ENCODE measurements at regions not wholly inside any gene's neighbourhood (a gene's known extent, or its start where the extent isn't known, plus 50 kb on each side); places are given as distances from the start of the nearest gene placed in this dataset.
"Not testable (repeated sequence)": the region's sequence is repeated elsewhere in the genome, so short reads cannot be mapped to it uniquely, and the experiment has no call there.

DNA sequence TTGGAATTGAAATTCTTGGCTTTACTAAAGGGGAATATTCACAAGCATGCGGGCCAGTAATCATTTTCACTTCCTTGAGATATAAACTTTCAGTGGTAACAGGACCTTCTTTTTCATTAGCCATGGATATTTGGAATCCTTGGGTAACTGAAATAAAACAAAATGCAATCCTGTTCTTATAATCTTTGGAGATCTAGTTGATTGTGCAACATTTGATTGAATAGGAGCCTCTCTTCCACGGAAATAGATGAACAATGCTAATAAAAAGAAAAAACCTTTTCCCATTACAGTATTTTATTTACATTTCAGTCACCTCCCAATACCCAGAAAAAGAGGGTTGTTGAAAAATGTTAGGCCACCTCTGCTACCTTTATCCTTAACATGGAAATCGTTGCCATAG is 225.6 kb downstream of the MAP2K6 start:
- no peak for TF ChIP-seq JUND (IDR thresholded peaks at IDR 0.05; ENCODE audit: low read depth)
- DNase-seq (ENCODE audit: low read depth in 1 of 2, low spot score in 1 of 2) = no peak
- in situ Hi-C loops (cut with HindIII; ENCODE audit: low pct_unique_long_range_greater_than_20kb, low sequenced_read_pairs) = no loop called here

DNA sequence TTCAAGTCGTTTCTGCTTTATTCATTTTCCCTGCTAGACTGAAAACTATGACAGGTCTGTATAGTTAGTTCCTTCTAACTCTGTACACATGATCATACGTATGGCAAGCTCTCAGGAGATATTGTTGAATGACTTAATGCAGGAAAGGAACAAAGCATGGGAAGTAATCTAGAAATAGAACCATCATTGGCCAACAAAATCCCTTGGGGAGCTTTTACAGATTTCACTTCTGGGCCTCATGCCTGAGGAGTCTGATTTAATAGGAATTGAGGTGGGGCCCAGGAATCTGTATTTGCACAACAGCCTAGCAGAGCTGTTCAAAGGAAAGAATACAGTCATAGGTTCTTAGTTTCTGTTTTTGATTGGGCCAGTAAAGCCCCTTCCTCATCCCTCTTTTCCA is 229.2 kb downstream of the MAP2K6 start:
- in situ Hi-C loops (cut with HindIII; ENCODE audit: low pct_unique_long_range_greater_than_20kb, low sequenced_read_pairs) = no loop called here
- TF ChIP-seq JUND (IDR thresholded peaks at IDR 0.05; ENCODE audit: low read depth) = no peak
- DNase-seq (ENCODE audit: low read depth in 1 of 2, low spot score in 1 of 2) = no peak

DNA sequence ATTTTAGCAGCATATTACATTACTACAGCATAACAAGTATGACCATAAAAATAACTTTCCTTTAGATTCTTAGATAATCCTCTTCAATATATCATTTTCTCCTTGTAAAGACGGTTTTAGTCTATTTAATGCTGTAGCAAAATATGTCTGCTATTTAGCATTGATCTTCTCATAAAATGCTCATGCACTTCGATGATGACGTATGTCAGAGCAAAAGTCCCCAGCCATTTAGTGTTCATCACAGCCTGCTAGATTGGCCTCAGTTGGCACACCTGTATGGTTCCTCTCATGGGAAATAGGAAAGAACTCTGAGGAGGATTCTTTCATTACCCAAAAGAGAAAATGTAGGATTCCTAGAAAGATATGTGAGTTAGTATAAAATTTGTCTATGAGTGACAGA is 232.2 kb downstream of the MAP2K6 start:
- no peak for TF ChIP-seq JUND (IDR thresholded peaks at IDR 0.05; ENCODE audit: low read depth)
- in situ Hi-C loops (cut with HindIII; ENCODE audit: low pct_unique_long_range_greater_than_20kb, low sequenced_read_pairs) = no loop called here

DNA sequence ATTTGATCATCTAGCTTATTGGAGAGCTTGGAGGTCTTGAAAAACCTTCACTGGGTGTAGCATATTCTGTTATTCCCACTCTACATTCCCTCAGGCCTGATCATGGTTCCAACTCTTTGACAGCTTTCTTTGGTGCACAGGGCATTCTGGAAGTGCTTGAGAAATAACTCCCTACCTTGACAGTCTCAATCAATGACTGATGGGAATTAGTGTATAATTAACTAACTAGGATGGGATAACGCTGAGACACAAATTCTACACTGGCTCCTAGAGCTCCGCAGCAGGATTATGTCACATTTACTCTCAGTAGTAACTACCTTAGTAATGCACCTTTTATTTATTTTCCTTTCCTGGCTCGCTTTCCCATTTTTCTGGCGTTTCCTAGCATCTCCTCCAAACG is 236.4 kb downstream of the MAP2K6 start:
- no peak for TF ChIP-seq JUND (IDR thresholded peaks at IDR 0.05; ENCODE audit: low read depth)
- no peak for DNase-seq (ENCODE audit: low read depth in 1 of 2, low spot score in 1 of 2)
- in situ Hi-C loops (cut with HindIII; ENCODE audit: low pct_unique_long_range_greater_than_20kb, low sequenced_read_pairs) = no loop called here

More for the DNA sequence above, 232.2 kb downstream of the MAP2K6 start:
- no peak for DNase-seq (ENCODE audit: low read depth in 1 of 2, low spot score in 1 of 2)

DNA sequence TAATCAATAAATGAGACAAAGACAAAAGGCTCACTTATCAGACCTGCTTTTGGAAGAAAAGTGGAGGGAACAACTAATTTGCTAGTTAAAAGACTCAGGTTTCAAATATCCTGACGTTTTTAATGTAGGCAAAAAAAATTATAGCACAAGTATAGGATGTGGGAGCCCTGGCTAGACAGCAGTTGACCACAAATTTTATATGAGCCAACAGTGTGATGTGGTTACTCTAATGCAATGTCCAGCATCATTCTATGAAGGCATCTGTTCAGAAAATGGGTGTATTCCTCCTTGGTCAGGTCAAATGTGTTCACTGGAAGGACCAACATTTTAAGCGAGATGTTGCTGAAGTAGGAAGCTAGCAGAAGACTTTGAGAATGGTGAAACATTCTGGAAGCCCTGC is 237.4 kb downstream of the MAP2K6 start:
- in situ Hi-C loops (cut with HindIII; ENCODE audit: low pct_unique_long_range_greater_than_20kb, low sequenced_read_pairs) = no loop called here
- no peak for TF ChIP-seq JUND (IDR thresholded peaks at IDR 0.05; ENCODE audit: low read depth)
- DNase-seq (ENCODE audit: low read depth in 1 of 2, low spot score in 1 of 2) = no peak

DNA sequence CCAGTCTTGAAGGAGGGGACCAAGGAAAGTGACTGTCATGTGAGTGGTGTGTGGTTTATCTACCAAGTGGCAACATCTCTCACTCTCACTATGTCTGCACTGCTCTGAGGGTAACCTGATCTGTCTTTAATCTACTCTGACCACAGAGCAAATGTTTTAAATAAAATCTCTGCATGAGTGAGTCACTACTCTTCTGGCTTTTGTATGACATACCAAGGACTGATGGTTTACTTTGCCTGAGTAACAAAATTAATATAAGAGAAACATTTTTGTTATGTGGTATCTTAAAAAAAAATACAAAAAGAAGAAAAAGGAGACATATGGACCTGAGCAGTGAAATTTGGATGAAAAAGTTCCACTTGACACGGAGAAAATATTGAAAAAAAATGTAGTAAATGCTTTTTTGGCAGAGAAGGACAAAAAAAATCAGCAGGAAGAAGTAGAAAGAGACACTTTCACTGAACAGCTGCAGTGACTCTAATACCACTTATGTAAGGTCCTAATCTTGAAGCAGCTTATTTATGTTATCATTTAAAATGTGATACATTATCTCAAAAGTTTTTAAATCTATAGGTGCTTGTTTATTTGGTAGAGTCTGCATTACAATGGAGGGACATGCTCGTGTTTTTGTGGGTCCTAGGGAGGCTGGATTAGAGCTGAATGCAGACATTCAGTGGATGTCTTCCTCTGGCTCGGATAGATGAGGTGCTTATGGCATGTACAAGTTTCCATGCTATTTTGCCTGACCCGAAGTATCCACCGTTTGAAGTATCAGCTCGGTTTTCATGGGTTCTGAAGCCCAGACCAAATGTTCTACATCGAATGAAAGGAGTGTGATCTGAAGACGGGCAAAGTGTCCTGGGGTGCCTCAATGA is 240.7 kb downstream of the MAP2K6 start:
- in situ Hi-C loops (cut with HindIII; ENCODE audit: low pct_unique_long_range_greater_than_20kb, low sequenced_read_pairs) = no loop called here
- DNase-seq (ENCODE audit: low read depth in 1 of 2, low spot score in 1 of 2) = no peak
- TF ChIP-seq JUND (IDR thresholded peaks at IDR 0.05; ENCODE audit: low read depth) = no peak

DNA sequence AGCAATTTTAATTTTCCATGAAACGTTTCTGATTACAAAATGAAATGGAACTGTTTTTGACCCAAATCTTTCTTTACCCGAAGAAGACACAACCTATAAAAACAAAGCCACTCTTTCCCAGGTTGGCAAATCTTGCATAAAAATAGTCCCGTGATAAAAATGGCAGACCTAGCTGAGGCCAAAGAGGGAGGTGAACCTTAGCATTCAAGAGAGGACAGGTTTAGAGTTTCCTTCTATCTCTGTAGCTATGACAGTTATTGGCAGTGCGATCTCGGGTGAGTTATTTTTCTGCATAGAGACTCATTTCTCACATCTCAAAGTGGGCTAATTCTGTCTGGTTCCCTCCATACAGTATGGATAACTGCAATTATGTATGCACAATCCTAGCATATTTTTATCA is 241.4 kb downstream of the MAP2K6 start:
- DNase-seq (ENCODE audit: low read depth in 1 of 2, low spot score in 1 of 2) = no peak
- TF ChIP-seq JUND (IDR thresholded peaks at IDR 0.05; ENCODE audit: low read depth) = no peak
- in situ Hi-C loops (cut with HindIII; ENCODE audit: low pct_unique_long_range_greater_than_20kb, low sequenced_read_pairs) = no loop called here

DNA sequence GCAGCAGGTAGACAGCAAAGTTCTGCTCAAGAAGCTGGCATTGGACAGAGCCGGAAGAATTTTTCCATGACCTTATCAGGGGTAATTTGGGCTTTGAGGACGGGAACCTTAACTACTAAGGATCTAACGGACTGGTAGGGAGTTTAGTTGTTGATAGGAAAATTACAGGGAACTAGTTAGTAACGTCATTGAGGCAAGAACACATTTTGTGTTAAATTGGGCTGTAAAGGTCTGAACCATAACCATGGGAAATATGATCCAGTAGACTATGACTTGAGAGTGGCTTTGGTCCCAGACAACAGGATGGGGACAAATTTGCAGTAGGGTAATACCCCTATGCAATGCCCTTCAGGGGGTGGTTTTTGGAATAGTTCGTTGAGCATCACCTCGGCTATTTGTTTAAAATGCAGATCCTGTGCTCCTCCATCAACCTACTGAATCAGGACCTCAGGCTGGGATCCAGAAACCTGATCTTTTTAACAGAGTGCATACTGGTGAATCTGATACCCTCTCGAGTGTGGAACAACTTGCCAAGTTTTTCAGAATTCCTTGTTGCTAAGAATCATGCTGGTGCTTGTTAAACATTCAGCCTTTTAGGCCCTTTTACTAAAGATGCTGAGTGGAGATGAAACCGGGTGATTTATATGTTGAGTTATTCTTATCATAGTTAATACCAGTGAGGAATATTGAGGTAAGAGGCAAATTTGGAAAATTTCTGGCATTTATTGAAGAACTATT is 255.1 kb downstream of the MAP2K6 start:
- no peak for DNase-seq (ENCODE audit: low read depth in 1 of 2, low spot score in 1 of 2)
- in situ Hi-C loops (cut with HindIII; ENCODE audit: low pct_unique_long_range_greater_than_20kb, low sequenced_read_pairs) = no loop called here
- TF ChIP-seq JUND (IDR thresholded peaks at IDR 0.05; ENCODE audit: low read depth) = no peak

DNA sequence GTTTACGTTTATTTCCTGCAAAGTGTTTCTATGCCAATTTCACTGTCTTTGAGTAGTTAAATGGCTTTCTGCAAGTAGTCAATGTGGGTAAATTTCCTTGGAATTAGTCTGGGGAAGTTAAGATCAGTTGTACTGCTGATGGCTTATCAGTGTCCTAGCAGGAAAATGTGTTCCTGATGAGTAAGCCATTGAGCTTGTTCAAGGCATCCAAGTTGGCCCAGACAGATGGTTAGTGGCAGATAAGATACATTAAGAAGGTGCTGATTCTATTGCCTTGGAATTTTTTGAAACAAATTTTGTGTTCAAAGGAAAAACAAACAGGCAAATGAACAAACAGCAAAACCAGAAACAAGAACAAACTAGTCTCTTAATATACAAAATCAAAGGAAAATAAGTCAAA is 258.4 kb downstream of the MAP2K6 start:
- in situ Hi-C loops (cut with HindIII; ENCODE audit: low pct_unique_long_range_greater_than_20kb, low sequenced_read_pairs) = no loop called here
- no peak for TF ChIP-seq JUND (IDR thresholded peaks at IDR 0.05; ENCODE audit: low read depth)
- DNase-seq (ENCODE audit: low read depth in 1 of 2, low spot score in 1 of 2) = no peak

DNA sequence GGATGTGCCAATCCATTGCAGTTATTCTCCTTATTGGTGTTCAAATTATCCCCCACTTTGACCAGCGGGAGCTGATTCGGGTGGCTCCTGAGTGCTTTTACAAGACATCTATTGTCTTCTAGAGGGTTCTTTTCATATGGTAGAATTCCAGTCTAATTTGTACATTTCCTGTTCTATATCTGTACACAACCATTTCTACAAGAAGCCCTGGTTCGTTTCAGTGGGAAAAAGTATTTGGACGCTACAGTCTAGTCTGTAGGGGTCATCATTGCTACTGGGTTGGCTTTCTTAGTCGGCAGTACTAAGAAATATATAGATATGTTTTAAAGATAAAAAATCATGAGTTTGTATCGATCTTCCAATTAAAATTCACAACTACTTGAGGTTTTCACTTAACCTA is 262.6 kb downstream of the MAP2K6 start:
- DNase-seq (ENCODE audit: low read depth in 1 of 2, low spot score in 1 of 2) = no peak
- no peak for TF ChIP-seq JUND (IDR thresholded peaks at IDR 0.05; ENCODE audit: low read depth)
- in situ Hi-C loops (cut with HindIII; ENCODE audit: low pct_unique_long_range_greater_than_20kb, low sequenced_read_pairs) = no loop called here

DNA sequence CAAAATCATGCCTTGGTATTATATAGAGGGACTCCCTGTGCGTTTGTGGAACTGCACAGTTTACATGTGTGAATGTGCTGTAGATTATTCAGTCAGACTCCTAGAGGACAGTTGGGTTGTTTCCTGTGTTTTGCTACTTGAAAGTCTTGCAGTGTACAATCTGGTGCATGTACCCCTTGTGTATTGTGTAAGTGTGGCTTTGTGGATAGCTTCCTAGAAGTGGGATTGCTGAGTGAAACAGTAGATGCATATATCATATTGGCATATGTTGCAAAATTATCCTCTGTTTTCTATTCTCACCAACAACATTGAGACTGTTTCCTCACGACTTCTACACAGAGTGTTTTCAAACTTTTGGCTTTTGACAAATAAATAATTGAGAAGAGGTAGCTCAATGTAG is 263.7 kb downstream of the MAP2K6 start:
- no peak for TF ChIP-seq JUND (IDR thresholded peaks at IDR 0.05; ENCODE audit: low read depth)
- no peak for DNase-seq (ENCODE audit: low read depth in 1 of 2, low spot score in 1 of 2)

DNA sequence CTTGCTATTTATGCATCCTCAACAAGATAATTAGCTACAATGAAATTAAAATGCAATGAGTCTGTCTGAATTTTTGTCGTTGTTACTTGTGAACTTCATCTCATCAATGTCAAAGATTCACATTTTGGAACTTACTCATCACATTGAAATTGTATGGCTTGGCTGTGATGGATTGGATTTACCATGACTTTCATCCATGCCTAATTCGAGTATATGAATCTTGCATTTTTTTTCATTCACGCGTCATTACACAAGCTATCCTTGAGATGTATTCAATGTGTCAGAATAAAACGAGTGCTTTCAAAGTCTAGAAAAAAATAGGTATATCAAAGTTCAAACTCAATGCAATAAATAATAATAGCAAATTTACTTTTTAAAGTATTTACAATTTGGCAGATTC is 265.3 kb downstream of the MAP2K6 start:
- DNase-seq (ENCODE audit: low read depth in 1 of 2, low spot score in 1 of 2) = no peak
- no peak for TF ChIP-seq JUND (IDR thresholded peaks at IDR 0.05; ENCODE audit: low read depth)
- in situ Hi-C loops (cut with HindIII; ENCODE audit: low pct_unique_long_range_greater_than_20kb, low sequenced_read_pairs) = no loop called here

More for the DNA sequence above, 263.7 kb downstream of the MAP2K6 start:
- in situ Hi-C loops (cut with HindIII; ENCODE audit: low pct_unique_long_range_greater_than_20kb, low sequenced_read_pairs) = no loop called here

DNA sequence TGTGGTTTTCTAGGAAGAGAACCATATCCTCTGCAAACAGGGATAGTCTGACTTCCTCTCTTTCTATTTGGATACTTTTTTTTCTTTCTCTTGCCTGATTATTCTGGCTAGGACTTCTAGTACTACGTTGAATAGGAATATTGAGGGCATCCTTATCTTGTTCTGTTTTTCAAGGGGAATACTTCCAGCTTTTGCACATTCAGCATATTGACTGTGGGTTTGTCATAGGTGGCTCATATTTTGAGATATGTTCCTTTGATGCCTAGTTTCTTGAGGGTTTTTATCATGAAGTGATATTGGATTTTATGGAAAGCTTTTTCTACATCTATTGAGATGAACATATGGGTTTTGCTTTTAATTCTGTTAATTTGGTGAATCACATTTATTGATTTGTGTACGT is 269.8 kb downstream of the MAP2K6 start:
- in situ Hi-C loops (cut with HindIII; ENCODE audit: low pct_unique_long_range_greater_than_20kb, low sequenced_read_pairs) = no loop called here
- TF ChIP-seq JUND (IDR thresholded peaks at IDR 0.05; ENCODE audit: low read depth) = no peak
- DNase-seq (ENCODE audit: low read depth in 1 of 2, low spot score in 1 of 2) = no peak

DNA sequence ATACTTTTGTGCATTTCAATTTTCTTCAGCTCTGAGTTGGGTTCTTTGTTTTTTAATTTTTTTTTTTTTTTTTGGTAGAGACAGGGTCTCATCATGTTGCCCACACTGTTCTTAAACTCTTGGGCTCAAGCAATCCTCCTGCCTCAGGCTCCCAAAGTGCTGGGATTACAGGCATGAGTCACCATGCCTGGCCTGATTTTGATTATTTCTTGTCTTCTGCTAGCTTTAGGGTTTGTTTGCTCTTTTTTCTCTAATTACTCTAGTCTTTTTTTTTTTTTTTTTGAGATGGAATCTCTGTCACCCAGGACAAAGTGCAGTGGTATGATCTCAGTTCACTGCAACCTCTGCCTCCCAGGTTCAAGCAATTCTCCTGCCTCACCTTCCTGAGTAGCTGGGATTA is 270.7 kb downstream of the MAP2K6 start:
- in situ Hi-C loops (cut with HindIII; ENCODE audit: low pct_unique_long_range_greater_than_20kb, low sequenced_read_pairs); DNase-seq (ENCODE audit: low read depth in 1 of 2, low spot score in 1 of 2): not testable (repeated sequence)
